ENCODE measurements at regions not wholly inside any gene's neighbourhood (a gene's known extent, or its start where the extent isn't known, plus 50 kb on each side); places are given as distances from the start of the nearest gene placed in this dataset.

DNA sequence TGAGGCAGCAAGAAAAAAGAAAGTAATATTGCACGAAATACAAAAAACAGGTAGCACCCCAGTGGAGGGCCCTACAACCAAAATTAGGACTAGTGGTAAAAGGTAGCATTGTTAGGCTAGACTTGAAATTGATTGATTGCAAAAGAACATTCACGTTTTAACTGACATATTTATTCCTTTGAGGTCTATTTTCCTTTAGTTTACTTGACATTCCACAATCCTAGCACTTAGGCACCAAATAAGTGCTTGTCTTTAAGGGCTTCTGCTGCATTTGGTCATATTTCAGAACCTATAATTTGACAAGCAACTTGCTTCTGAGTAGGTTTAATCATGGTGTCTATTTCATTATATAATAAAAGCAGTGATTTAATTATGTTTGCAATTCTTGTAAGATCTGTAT lies 642.7 kb upstream of the AGTR1 start:
- TF ChIP-seq, protein P1, sequence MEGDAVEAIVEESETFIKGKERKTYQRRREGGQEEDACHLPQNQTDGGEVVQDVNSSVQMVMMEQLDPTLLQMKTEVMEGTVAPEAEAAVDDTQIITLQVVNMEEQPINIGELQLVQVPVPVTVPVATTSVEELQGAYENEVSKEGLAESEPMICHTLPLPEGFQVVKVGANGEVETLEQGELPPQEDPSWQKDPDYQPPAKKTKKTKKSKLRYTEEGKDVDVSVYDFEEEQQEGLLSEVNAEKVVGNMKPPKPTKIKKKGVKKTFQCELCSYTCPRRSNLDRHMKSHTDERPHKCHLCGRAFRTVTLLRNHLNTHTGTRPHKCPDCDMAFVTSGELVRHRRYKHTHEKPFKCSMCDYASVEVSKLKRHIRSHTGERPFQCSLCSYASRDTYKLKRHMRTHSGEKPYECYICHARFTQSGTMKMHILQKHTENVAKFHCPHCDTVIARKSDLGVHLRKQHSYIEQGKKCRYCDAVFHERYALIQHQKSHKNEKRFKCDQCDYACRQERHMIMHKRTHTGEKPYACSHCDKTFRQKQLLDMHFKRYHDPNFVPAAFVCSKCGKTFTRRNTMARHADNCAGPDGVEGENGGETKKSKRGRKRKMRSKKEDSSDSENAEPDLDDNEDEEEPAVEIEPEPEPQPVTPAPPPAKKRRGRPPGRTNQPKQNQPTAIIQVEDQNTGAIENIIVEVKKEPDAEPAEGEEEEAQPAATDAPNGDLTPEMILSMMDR (conservative IDR thresholded peaks at IDR 0.05), result no peak
- H3K4me1 Mint-ChIP-seq, result peaks cover 3% of the 10 kb centered on the region
- 86 to 91% methylated on average over 1 to 2 of the region's 2 CpGs for WGBS, 2 experiments (ENCODE audit: insufficient coverage in 1 of 2, insufficient read length in 1 of 2)
- no peaks in the 10 kb centered on the region for H3K27me3 Mint-ChIP-seq (ENCODE audit: insufficient read depth)
- Histone ChIP-seq H3K4me1 (ENCODE audit: control insufficient read depth, insufficient read depth, low read length) (no peaks in the 10 kb centered on the region), H3K27ac (ENCODE audit: low read depth, low read length) (no peak overlapping the region), H3K4me3 (ENCODE audit: low read length) (no peak overlapping the region), H3K9ac (ENCODE audit: extremely low read depth, low read length, poor library complexity, severe bottlenecking) (no peak overlapping the region), H3K27me3 (ENCODE audit: control insufficient read depth, insufficient read depth, low read length, poor library complexity, severe bottlenecking) (no peaks in the 10 kb centered on the region), H3K9me3 (ENCODE audit: control insufficient read depth, low read length) (no peaks in the 10 kb centered on the region), H3K36me3 (ENCODE audit: control insufficient read depth, insufficient read depth, low read length) (no peaks in the 10 kb centered on the region)
- H3K36me3 Mint-ChIP-seq (ENCODE audit: low read depth), result no peaks in the 10 kb centered on the region
- peaks cover 2% of the 10 kb centered on the region for H3K9me3 Mint-ChIP-seq
- DNase-seq, result no peak
- H3K4me3 Mint-ChIP-seq, result no peak overlapping the region
- H3K27ac Mint-ChIP-seq, result no peak overlapping the region

DNA sequence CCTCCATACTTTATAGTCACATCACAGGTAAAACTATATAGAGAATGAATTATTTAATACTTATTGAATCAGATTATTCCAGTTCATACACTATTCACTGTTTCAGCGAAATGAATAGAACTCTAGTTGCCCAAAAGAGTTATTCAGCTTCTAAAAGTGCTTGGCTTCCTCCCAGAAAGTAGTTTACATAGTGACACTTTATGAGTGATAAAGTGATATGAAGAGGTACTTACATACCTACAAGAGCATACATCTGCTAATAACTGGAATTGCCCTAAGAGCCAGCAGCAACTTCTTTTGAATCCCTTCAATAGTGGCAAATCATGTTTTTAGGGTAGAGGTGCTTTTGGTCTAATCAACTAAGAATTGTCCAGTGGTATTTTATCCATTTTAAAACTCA lies 635.1 kb upstream of the AGTR1 start:
- no peaks in the 10 kb centered on the region for H3K4me1 Mint-ChIP-seq
- Histone ChIP-seq H3K9ac (ENCODE audit: extremely low read depth, low read length, poor library complexity, severe bottlenecking) (no peak overlapping the region), H3K27ac (ENCODE audit: low read depth, low read length) (no peak overlapping the region), H3K27me3 (ENCODE audit: control insufficient read depth, insufficient read depth, low read length, poor library complexity, severe bottlenecking) (no peaks in the 10 kb centered on the region), H3K4me1 (ENCODE audit: control insufficient read depth, insufficient read depth, low read length) (no peaks in the 10 kb centered on the region), H3K9me3 (ENCODE audit: control insufficient read depth, low read length) (no peaks in the 10 kb centered on the region), H3K4me3 (ENCODE audit: low read length) (no peak overlapping the region), H3K36me3 (ENCODE audit: control insufficient read depth, insufficient read depth, low read length) (no peaks in the 10 kb centered on the region)
- H3K4me3 Mint-ChIP-seq, result no peak overlapping the region
- H3K36me3 Mint-ChIP-seq (ENCODE audit: low read depth), result no peaks in the 10 kb centered on the region
- H3K27ac Mint-ChIP-seq, result no peak overlapping the region
- no peaks in the 10 kb centered on the region for H3K9me3 Mint-ChIP-seq
- H3K27me3 Mint-ChIP-seq (ENCODE audit: insufficient read depth), result no peaks in the 10 kb centered on the region
- DNase-seq, result no peak
- TF ChIP-seq, protein P1 (conservative IDR thresholded peaks at IDR 0.05), result no peak
- 88% methylated on average over 1 of the region's 1 CpG; no CpG with 5 or more reads in 1 of the 2 experiments for WGBS, 2 experiments (ENCODE audit: insufficient coverage in 1 of 2, insufficient read length in 1 of 2)

DNA sequence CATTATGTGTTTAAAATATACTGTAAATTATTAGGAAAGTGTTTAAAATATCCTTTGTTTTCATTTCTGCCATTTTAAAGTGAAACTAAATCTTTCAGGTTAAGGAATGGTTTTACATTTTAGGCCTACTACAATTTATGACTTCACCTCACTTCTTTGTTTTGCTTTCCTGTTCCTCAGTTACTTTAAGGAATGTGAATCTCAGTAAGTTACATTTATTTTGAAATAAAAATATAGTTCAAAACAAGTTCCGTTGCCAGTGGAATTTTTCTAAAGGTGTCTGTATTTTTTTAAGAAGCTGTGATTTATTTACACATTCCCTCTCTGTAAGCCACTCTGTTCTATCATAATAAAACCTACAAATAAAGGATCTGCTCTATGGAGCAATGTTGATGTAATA lies 630.9 kb upstream of the AGTR1 start:
- WGBS, 2 experiments (ENCODE audit: insufficient coverage in 1 of 2, insufficient read length in 1 of 2), result no CpG with 5 or more reads among the region's 1 CpG
- Histone ChIP-seq H3K9ac (ENCODE audit: extremely low read depth, low read length, poor library complexity, severe bottlenecking) (no peak overlapping the region), H3K9me3 (ENCODE audit: control insufficient read depth, low read length) (no peaks in the 10 kb centered on the region), H3K27ac (ENCODE audit: low read depth, low read length) (no peak overlapping the region), H3K4me3 (ENCODE audit: low read length) (no peak overlapping the region), H3K27me3 (ENCODE audit: control insufficient read depth, insufficient read depth, low read length, poor library complexity, severe bottlenecking) (no peaks in the 10 kb centered on the region), H3K4me1 (ENCODE audit: control insufficient read depth, insufficient read depth, low read length) (no peaks in the 10 kb centered on the region), H3K36me3 (ENCODE audit: control insufficient read depth, insufficient read depth, low read length) (no peaks in the 10 kb centered on the region)
- H3K9me3 Mint-ChIP-seq, result no peaks in the 10 kb centered on the region
- no peaks in the 10 kb centered on the region for H3K36me3 Mint-ChIP-seq (ENCODE audit: low read depth)
- H3K27ac Mint-ChIP-seq, result no peak overlapping the region
- H3K27me3 Mint-ChIP-seq (ENCODE audit: insufficient read depth), result no peaks in the 10 kb centered on the region
- TF ChIP-seq, protein P1 (conservative IDR thresholded peaks at IDR 0.05), result no peak
- H3K4me1 Mint-ChIP-seq, result no peaks in the 10 kb centered on the region
- no peak for DNase-seq
- H3K4me3 Mint-ChIP-seq, result no peak overlapping the region
